CD4-positive, CD25-positive, alpha-beta regulatory T cell (primary cell): ENCODE measurements at regions not wholly inside any gene's neighbourhood (a gene's known extent, or its start where the extent isn't known, plus 50 kb on each side); places are given as distances from the start of the nearest gene placed in this dataset.

Experiments
- ATAC-seq, 2 donors: fragments of 150-1000 bp; cut with Tn5 transposase; one replicate each; pipeline ENCODE4 v1.10.0; 2021; ENCODE audit warnings: low read depth in 2 of 2, moderate number of reproducible peaks in 2 of 2, moderate library complexity in 1 of 2
- DNase-seq, 3 donors: peaks; one replicate each; pipeline versions ENCODE4 v3.0.0 to v3.0.0-alpha.2; 2012 to 2022; ENCODE audit warnings: mixed read lengths in 1 of 3
- H3K27ac ChIP-seq: one replicate; pipeline ENCODE4 v1.7.0; 2013; ENCODE audit warnings: mild to moderate bottlenecking, low read length; ENCODE audit not compliant: insufficient read depth, poor library complexity, severe bottlenecking
- H3K27me3 ChIP-seq: one replicate; pipeline ENCODE4 v1.7.0; 2013; ENCODE audit warnings: low read length; ENCODE audit not compliant: control insufficient read depth, insufficient read depth
- H3K36me3 ChIP-seq: one replicate; pipeline ENCODE4 v1.7.0; 2013; ENCODE audit warnings: mild to moderate bottlenecking, low read length, moderate library complexity; ENCODE audit not compliant: control insufficient read depth, insufficient read depth
- H3K4me1 ChIP-seq: 2 replicates; pipeline ENCODE4 v1.7.0; 2013; ENCODE audit warnings: mild to moderate bottlenecking, low read length; ENCODE audit not compliant: insufficient read depth, control insufficient read depth, poor library complexity, severe bottlenecking
- H3K4me3 ChIP-seq: one replicate; pipeline ENCODE4 v1.7.0; 2013; ENCODE audit warnings: low read depth, mild to moderate bottlenecking, low read length, moderate library complexity
- H3K9me3 ChIP-seq, 2 experiments: 1 replicate in 1 of 2; 2 replicates in 1 of 2; pipeline ENCODE4 v1.7.0; 2013; ENCODE audit warnings: low read length in 2 of 2, mild to moderate bottlenecking in 1 of 2, moderate library complexity in 1 of 2; ENCODE audit not compliant: control insufficient read depth in 2 of 2
- H3K27ac Mint-ChIP-seq, 3 donors: one replicate each; pipeline ENCODE4 v1.8.0; 2020 to 2022; ENCODE audit warnings: mild to moderate bottlenecking in 3 of 3, mixed read lengths in 3 of 3, moderate library complexity in 2 of 3
- H3K27me3 Mint-ChIP-seq: one replicate; pipeline ENCODE4 v1.8.0; 2022; ENCODE audit warnings: mild to moderate bottlenecking, mixed read lengths
- H3K36me3 Mint-ChIP-seq: one replicate; pipeline ENCODE4 v1.8.0; 2020; ENCODE audit warnings: mixed read lengths
- H3K4me1 Mint-ChIP-seq, 4 donors: one replicate each; pipeline ENCODE4 v1.8.0; 2020 to 2022; ENCODE audit warnings: mixed read lengths in 4 of 4, mild to moderate bottlenecking in 1 of 4
- H3K4me3 Mint-ChIP-seq, 4 donors: one replicate each; pipeline ENCODE4 v1.8.0; 2020 to 2022; ENCODE audit warnings: mild to moderate bottlenecking in 4 of 4, mixed read lengths in 4 of 4, moderate library complexity in 3 of 4
- H3K9me3 Mint-ChIP-seq, 7 donors: one replicate each; pipeline ENCODE4 v1.8.0; 2020 to 2022; ENCODE audit warnings: mixed read lengths in 7 of 7, mild to moderate bottlenecking in 3 of 7, moderate library complexity in 2 of 7

DNA sequence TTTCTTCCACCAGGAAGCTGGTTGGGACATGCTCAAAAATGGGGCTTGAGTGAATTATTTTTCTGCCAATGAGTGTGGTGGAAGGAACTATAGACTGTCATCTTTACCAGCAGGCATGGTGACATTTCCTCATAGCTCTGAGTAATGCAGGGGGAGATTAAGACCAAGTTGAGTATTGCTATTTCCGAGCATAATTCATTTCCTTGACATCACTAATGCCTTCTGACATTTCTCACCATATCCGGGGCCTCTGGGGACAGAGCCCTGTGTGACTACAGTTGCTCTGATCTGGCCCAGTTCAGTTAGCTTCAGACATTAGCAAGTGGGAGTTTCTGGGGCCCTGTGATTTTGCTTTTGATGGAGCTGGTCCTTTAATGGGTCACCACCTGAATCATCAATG, 410.4 kb downstream of the MEIS1 start:
- H3K4me3 Mint-ChIP-seq = no peak overlapping the region
- H3K27me3 Mint-ChIP-seq = peaks cover 4% of the 10 kb centered on the region
- H3K36me3 ChIP-seq = no peaks in the 10 kb centered on the region
- no peak for DNase-seq
- peaks cover 0 to 4% (median 0%) of the 10 kb centered on the region in 7 donors for H3K9me3 Mint-ChIP-seq
- H3K27ac ChIP-seq = no peak overlapping the region
- H3K4me1 ChIP-seq = no peaks in the 10 kb centered on the region
- H3K4me1 Mint-ChIP-seq = peaks cover 0 to 4% (median 0%) of the 10 kb centered on the region in 4 donors
- no peaks in the 10 kb centered on the region for H3K36me3 Mint-ChIP-seq
- no peaks in the 10 kb centered on the region for H3K27me3 ChIP-seq
- H3K4me3 ChIP-seq = no peak overlapping the region
- no peak overlapping the region for H3K27ac Mint-ChIP-seq
- no peaks in the 10 kb centered on the region for H3K9me3 ChIP-seq
- no peak for ATAC-seq

DNA sequence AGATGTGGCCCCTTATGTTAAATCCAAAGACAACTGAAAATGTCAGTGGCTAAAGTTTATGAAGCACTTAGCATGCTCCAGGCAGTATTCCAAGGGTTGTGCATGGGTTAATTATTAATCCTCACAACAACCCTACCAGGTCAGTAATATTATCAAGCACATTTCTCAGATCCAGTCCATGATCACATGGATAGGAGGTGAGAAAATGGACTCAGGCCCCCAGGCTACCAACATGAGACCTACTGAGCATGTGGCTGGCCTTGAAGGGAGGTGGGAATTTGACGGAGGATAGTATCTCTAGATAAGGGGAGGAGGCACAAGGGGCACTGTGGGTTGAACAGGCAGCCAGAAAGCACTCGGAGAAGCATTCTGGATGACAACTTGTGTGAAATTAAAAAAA, 412.0 kb downstream of the MEIS1 start:
- no peaks in the 10 kb centered on the region for H3K4me1 ChIP-seq
- no peak overlapping the region for H3K4me3 ChIP-seq
- H3K4me3 Mint-ChIP-seq = no peak overlapping the region
- no peak overlapping the region for H3K27ac ChIP-seq
- no peak overlapping the region for H3K27ac Mint-ChIP-seq
- H3K9me3 Mint-ChIP-seq = peaks cover 0 to 4% (median 1%) of the 10 kb centered on the region in 7 donors
- H3K36me3 ChIP-seq = no peaks in the 10 kb centered on the region
- no peak for DNase-seq
- H3K9me3 ChIP-seq = no peaks in the 10 kb centered on the region
- H3K36me3 Mint-ChIP-seq = no peaks in the 10 kb centered on the region
- H3K4me1 Mint-ChIP-seq = peaks cover 0 to 4% (median 0%) of the 10 kb centered on the region in 4 donors
- no peak for ATAC-seq
- H3K27me3 ChIP-seq = no peaks in the 10 kb centered on the region
- peaks cover 4% of the 10 kb centered on the region for H3K27me3 Mint-ChIP-seq

DNA sequence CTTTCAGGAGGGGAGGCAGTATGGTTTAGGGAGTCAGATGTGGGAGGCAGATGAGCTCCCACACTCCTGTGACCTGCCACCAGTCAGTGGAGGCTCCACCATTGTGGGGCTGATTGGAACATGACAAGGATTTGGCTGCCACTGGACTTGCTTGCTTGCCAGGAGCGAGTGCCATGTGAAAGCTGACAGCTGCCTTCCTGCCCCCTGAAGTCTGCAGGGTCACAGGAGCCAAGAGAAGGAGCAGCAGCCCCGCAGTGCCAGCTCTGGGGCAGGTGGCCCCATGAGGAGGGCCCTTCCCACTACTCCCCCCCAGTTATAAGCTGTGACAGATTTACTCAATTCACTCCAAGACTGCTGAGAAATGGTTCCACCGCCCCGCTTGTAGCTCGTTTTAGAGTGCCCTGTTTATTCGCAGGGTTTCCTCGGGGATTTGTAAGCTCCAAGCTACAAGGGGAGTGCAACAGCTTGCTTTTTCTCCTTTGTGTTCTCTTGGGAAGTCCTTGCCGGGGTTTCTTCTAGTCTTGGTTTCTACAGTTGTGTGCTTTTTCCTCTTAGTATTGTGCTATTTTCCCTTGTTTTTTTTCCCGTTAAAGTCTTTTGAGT, 414.3 kb downstream of the MEIS1 start:
- Histone ChIP-seq H3K27me3 (no peaks in the 10 kb centered on the region), H3K27ac (no peak overlapping the region), H3K4me3 (no peak overlapping the region), H3K9me3 (no peaks in the 10 kb centered on the region), H3K36me3 (no peaks in the 10 kb centered on the region), H3K4me1 (no peaks in the 10 kb centered on the region)
- no peak overlapping the region for H3K27ac Mint-ChIP-seq
- H3K4me1 Mint-ChIP-seq = no peaks in the 10 kb centered on the region
- DNase-seq = no peak
- H3K9me3 Mint-ChIP-seq = peaks cover 0 to 2% (median 0%) of the 10 kb centered on the region in 7 donors
- no peaks in the 10 kb centered on the region for H3K36me3 Mint-ChIP-seq
- no peak for ATAC-seq
- H3K4me3 Mint-ChIP-seq = no peak overlapping the region
- no peaks in the 10 kb centered on the region for H3K27me3 Mint-ChIP-seq

DNA sequence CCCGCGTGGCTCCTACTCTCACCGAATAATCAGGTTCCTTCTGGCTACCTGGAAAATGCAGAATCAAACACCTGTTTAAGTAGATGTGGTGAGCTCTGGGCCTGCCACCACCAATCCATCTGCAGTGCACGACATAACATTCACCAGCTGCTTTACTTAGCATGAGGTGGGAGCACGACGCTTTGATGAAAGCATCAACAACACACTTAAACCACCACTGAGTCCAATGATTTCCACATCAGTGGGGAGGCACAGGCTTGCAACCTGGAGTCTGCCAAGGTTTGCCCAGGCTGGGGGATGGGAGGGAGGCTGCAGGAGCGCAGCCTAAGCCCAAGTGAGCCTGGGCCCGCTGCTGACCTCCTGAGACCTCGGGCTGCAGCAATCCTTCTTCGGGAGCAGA, 415.5 kb downstream of the MEIS1 start:
- H3K4me3 Mint-ChIP-seq = no peak overlapping the region
- H3K36me3 Mint-ChIP-seq = no peaks in the 10 kb centered on the region
- DNase-seq (no peak), ATAC-seq (no peak)
- H3K9me3 Mint-ChIP-seq = peaks cover 0 to 2% (median 0%) of the 10 kb centered on the region in 7 donors
- Histone ChIP-seq H3K4me3 (no peak overlapping the region), H3K4me1 (no peaks in the 10 kb centered on the region), H3K9me3 (no peaks in the 10 kb centered on the region), H3K36me3 (no peaks in the 10 kb centered on the region), H3K27me3 (no peaks in the 10 kb centered on the region), H3K27ac (no peak overlapping the region)
- H3K27me3 Mint-ChIP-seq = no peaks in the 10 kb centered on the region
- no peak overlapping the region for H3K27ac Mint-ChIP-seq
- no peaks in the 10 kb centered on the region for H3K4me1 Mint-ChIP-seq

DNA sequence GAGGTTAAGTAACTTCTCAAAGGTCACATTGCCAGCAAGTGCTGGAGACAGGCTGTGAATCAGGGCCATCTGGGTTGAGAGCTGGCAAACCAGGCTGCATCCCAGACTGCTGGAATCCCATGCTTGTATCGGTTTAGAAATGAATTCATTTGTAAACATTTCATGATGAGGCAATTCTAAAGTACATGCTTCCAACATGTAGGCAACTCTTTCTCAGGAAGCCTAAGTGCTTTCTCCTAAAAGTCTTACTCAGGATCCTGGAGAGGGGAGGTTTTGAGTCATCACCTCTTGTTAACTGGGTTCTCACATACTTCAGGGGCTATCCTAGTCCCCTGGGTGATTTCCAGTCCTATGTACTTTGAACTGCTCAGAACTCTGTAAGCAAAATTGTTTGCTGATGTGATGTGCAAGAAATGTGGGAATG, 416.5 kb downstream of the MEIS1 start:
- DNase-seq (no peak), ATAC-seq (no peak)
- no peak overlapping the region for H3K4me3 ChIP-seq
- no peaks in the 10 kb centered on the region for H3K27me3 ChIP-seq
- Mint-ChIP-seq H3K9me3 (peaks cover 0 to 6% (median 1%) of the 10 kb centered on the region in 7 donors), H3K4me1 (no peaks in the 10 kb centered on the region), H3K36me3 (no peaks in the 10 kb centered on the region), H3K27me3 (no peaks in the 10 kb centered on the region), H3K4me3 (no peak overlapping the region), H3K27ac (no peak overlapping the region)
- no peaks in the 10 kb centered on the region for H3K36me3 ChIP-seq
- H3K4me1 ChIP-seq = no peaks in the 10 kb centered on the region
- H3K27ac ChIP-seq = no peak overlapping the region
- H3K9me3 ChIP-seq = no peaks in the 10 kb centered on the region

DNA sequence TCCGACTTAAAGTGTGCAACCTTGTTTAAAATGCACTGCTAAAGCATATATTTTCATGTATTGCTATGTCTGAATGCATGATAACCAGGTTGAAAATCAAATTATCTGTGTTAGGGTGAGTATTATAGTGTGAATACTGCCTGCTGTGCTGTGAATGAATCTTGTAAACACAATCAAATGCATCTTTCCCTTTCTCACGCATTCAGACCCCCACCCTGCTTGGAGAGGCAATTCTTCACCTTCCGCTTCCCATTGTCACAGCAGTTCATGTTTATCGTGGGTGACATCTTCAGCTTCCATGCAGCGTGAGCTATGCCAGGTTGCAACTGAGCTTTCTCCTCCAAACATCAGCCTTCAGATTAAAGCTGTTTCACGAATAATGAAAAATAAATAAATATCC, 418.0 kb downstream of the MEIS1 start:
- H3K27ac Mint-ChIP-seq = no peak overlapping the region
- Histone ChIP-seq H3K36me3 (no peaks in the 10 kb centered on the region), H3K27me3 (no peaks in the 10 kb centered on the region), H3K4me1 (no peaks in the 10 kb centered on the region), H3K4me3 (no peak overlapping the region), H3K9me3 (no peaks in the 10 kb centered on the region), H3K27ac (no peak overlapping the region)
- ATAC-seq (no peak), DNase-seq (no peak)
- H3K36me3 Mint-ChIP-seq = no peaks in the 10 kb centered on the region
- H3K9me3 Mint-ChIP-seq = peaks cover 0 to 7% (median 3%) of the 10 kb centered on the region in 7 donors
- no peaks in the 10 kb centered on the region for H3K4me1 Mint-ChIP-seq
- no peak overlapping the region for H3K4me3 Mint-ChIP-seq
- no peaks in the 10 kb centered on the region for H3K27me3 Mint-ChIP-seq

DNA sequence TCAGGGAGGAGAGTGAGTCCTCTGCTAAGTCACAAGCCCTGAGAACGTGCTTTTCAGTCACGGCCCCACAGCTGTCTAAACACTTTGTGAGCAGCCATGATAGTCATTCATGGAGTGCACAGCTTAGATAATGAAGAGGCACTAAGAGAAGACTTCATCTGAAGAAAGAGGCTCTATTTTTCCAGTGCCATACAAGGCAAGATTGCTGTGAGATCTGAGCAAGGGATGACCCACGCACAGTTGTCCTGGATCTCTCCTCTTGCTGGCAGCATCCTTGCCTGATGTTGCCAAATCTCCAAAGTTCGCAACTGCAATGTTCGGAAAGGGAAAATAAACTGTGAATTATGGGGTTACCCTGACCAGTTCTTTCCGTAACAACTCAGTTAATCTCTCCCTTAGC, 418.7 kb downstream of the MEIS1 start:
- no peak overlapping the region for H3K4me3 Mint-ChIP-seq
- Histone ChIP-seq H3K27me3 (no peaks in the 10 kb centered on the region), H3K9me3 (no peaks in the 10 kb centered on the region), H3K27ac (no peak overlapping the region), H3K4me3 (no peak overlapping the region), H3K36me3 (no peaks in the 10 kb centered on the region), H3K4me1 (no peaks in the 10 kb centered on the region)
- H3K9me3 Mint-ChIP-seq = peaks cover 0 to 7% (median 3%) of the 10 kb centered on the region in 7 donors
- H3K27ac Mint-ChIP-seq = no peak overlapping the region
- no peaks in the 10 kb centered on the region for H3K36me3 Mint-ChIP-seq
- no peaks in the 10 kb centered on the region for H3K27me3 Mint-ChIP-seq
- no peak for ATAC-seq
- DNase-seq = no peak
- no peaks in the 10 kb centered on the region for H3K4me1 Mint-ChIP-seq

DNA sequence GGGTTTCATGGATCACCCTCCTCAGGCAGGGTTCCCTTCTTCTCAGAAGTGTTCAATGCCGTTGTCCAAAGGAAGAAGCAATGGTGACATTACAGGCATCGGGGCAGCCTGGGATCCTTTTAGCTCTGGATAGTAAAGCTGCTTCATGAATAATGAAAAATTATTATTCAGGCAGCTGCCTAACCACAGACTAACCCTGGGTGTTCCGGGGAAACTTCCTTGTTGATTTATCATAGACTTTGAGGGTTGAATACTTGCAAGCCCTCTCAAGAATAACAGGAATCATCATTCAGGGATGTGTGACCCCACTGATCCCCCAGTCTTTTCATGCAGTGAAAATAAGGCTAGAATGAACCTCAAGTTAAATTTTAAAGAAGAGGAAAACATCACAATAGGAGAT, 419.4 kb downstream of the MEIS1 start:
- H3K4me1 Mint-ChIP-seq = no peaks in the 10 kb centered on the region
- ATAC-seq = no peak
- no peaks in the 10 kb centered on the region for H3K27me3 ChIP-seq
- H3K27ac ChIP-seq = no peak overlapping the region
- DNase-seq = no peak
- no peaks in the 10 kb centered on the region for H3K27me3 Mint-ChIP-seq
- no peaks in the 10 kb centered on the region for H3K4me1 ChIP-seq
- peaks cover 0 to 7% (median 3%) of the 10 kb centered on the region in 7 donors for H3K9me3 Mint-ChIP-seq
- H3K36me3 Mint-ChIP-seq = no peaks in the 10 kb centered on the region
- H3K9me3 ChIP-seq = no peaks in the 10 kb centered on the region
- H3K27ac Mint-ChIP-seq = no peak overlapping the region
- H3K4me3 ChIP-seq = no peak overlapping the region
- no peaks in the 10 kb centered on the region for H3K36me3 ChIP-seq
- no peak overlapping the region for H3K4me3 Mint-ChIP-seq
